CD4-positive, alpha-beta T cell treated with Interleukin-21 for 1 hour (primary cell): ENCODE measurements at regions not wholly inside any gene's neighbourhood (a gene's known extent, or its start where the extent isn't known, plus 50 kb on each side); places are given as distances from the start of the nearest gene placed in this dataset.
"Not testable (repeated sequence)": the region's sequence is repeated elsewhere in the genome, so short reads cannot be mapped to it uniquely, and the experiment has no call there.

Experiments
- DNase-seq: peaks from one replicate; pipeline ENCODE4 v3.0.0-alpha.2; 2020

- DNase-seq: no peak
Observed at GRCh38 chr13:26883613-26884257, 123.1 kb upstream of the GPR12 start.

- no peak for DNase-seq
Observed at GRCh38 chr13:26882731-26883130, 122.1 kb upstream of the GPR12 start.

- no peak for DNase-seq
Observed at GRCh38 chr13:26881154-26881553, 120.6 kb upstream of the GPR12 start.

GRCh38 chr13:26880735-26881134 is 120.1 kb upstream of the GPR12 start:
- DNase-seq: no peak

GRCh38 chr13:26878438-26878837 is 117.9 kb upstream of the GPR12 start:
- DNase-seq: no peak

GRCh38 chr13:26873386-26873698 is 112.8 kb upstream of the GPR12 start:
- DNase-seq: no peak

GRCh38 chr13:26872525-26873385 is 112.2 kb upstream of the GPR12 start:
- DNase-seq: peak; percentile 41

- DNase-seq: no peak
Observed at GRCh38 chr13:26867451-26868091, 107.0 kb upstream of the GPR12 start.

- DNase-seq: no peak
Observed at GRCh38 chr13:26864576-26864975, 104.0 kb upstream of the GPR12 start.

GRCh38 chr13:26861941-26862340 is 101.4 kb upstream of the GPR12 start:
- DNase-seq: no peak

GRCh38 chr13:26855921-26856320 is 95.3 kb upstream of the GPR12 start:
- DNase-seq: no peak

- no peak for DNase-seq
Observed at GRCh38 chr13:26855071-26855470, 94.5 kb upstream of the GPR12 start.

- DNase-seq: no peak
Observed at GRCh38 chr13:26853323-26853722, 92.7 kb upstream of the GPR12 start.

- no peak for DNase-seq
Observed at GRCh38 chr13:26847281-26847680, 86.7 kb upstream of the GPR12 start.

GRCh38 chr13:26845063-26845462 is 84.5 kb upstream of the GPR12 start:
- not testable (repeated sequence) for DNase-seq

GRCh38 chr13:26839682-26840081 is 79.1 kb upstream of the GPR12 start:
- DNase-seq: no peak

- no peak for DNase-seq
Observed at GRCh38 chr13:26838821-26839220, 78.2 kb upstream of the GPR12 start.

GRCh38 chr13:26837997-26838396 is 77.4 kb upstream of the GPR12 start:
- no peak for DNase-seq

- no peak for DNase-seq
Observed at GRCh38 chr13:26837102-26837501, 76.5 kb upstream of the GPR12 start.

- no peak for DNase-seq
Observed at GRCh38 chr13:26836626-26837025, 76.0 kb upstream of the GPR12 start.

- no peak for DNase-seq
Observed at GRCh38 chr13:26834646-26835045, 74.1 kb upstream of the GPR12 start.

- no peak for DNase-seq
Observed at GRCh38 chr13:26831336-26831908, 70.8 kb upstream of the GPR12 start.

GRCh38 chr13:26829716-26830115 is 69.1 kb upstream of the GPR12 start:
- no peak for DNase-seq

GRCh38 chr13:26824581-26824980 is 64.0 kb upstream of the GPR12 start:
- DNase-seq: no peak
